ENCODE measurements at regions not wholly inside any gene's neighbourhood (a gene's known extent, or its start where the extent isn't known, plus 50 kb on each side); places are given as distances from the start of the nearest gene placed in this dataset.

GRCh38 chr14:71695611-71696350 is 236.4 kb upstream of the RGS6 start (continued):
- TF ChIP-seq CTCF (conservative IDR thresholded peaks at IDR 0.05; ENCODE audit: low read depth, low read length) (no peak), USF2 (IDR thresholded peaks at IDR 0.05; ENCODE audit: low read depth, low read length) (no peak), MAZ (IDR thresholded peaks at IDR 0.05; ENCODE audit: borderline replicate concordance, low read depth, low read length) (no peak)
